PC-9 (cell line): ENCODE measurements at regions not wholly inside any gene's neighbourhood (a gene's known extent, or its start where the extent isn't known, plus 50 kb on each side); places are given as distances from the start of the nearest gene placed in this dataset.

ENCODE experiments used
- EZH2 ChIP-seq: fragments of 200-600 bp; sonication (generic); IDR thresholded peaks from 2 replicates; pipeline ENCODE4 v1.8.0; 2017; ENCODE audit warnings: antibody characterized with exemption, low read depth
- TF ChIP-seq, protein P1 (sequence below): fragments of 200-600 bp; sonication (generic); conservative IDR thresholded peaks from 2 replicates; pipeline ENCODE4 v1.6.1; 2017; ENCODE audit warnings: mixed run types, antibody characterized with exemption, mild to moderate bottlenecking, moderate library complexity

- TF ChIP-seq, protein P1, sequence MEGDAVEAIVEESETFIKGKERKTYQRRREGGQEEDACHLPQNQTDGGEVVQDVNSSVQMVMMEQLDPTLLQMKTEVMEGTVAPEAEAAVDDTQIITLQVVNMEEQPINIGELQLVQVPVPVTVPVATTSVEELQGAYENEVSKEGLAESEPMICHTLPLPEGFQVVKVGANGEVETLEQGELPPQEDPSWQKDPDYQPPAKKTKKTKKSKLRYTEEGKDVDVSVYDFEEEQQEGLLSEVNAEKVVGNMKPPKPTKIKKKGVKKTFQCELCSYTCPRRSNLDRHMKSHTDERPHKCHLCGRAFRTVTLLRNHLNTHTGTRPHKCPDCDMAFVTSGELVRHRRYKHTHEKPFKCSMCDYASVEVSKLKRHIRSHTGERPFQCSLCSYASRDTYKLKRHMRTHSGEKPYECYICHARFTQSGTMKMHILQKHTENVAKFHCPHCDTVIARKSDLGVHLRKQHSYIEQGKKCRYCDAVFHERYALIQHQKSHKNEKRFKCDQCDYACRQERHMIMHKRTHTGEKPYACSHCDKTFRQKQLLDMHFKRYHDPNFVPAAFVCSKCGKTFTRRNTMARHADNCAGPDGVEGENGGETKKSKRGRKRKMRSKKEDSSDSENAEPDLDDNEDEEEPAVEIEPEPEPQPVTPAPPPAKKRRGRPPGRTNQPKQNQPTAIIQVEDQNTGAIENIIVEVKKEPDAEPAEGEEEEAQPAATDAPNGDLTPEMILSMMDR, result no peak
- no peak for TF ChIP-seq EZH2
These were observed 484.3 kb upstream of the SEMA3A start for GRCh38 chr7:84678841-84679240.
